ENCODE measurements at regions not wholly inside any gene's neighbourhood (a gene's known extent, or its start where the extent isn't known, plus 50 kb on each side); places are given as distances from the start of the nearest gene placed in this dataset.

GRCh38 chr4:151864068-151864467, 103.3 kb upstream of the GATB start:
- TF ChIP-seq PRDM4 (tag by site-specific recombination; IDR thresholded peaks at IDR 0.05) (no peak), HOXA7 (CRISPR knock-in tag; IDR thresholded peaks at IDR 0.05; ENCODE audit: borderline replicate concordance) (no peak), ZNF292 (tag by site-specific recombination; IDR thresholded peaks at IDR 0.05; ENCODE audit: borderline replicate concordance, low read depth) (no peak), ZNF501 (tag by site-specific recombination; IDR thresholded peaks at IDR 0.05) (no peak), GLIS1 (tag by site-specific recombination; IDR thresholded peaks at IDR 0.05) (no peak), REST (tag by site-specific recombination; IDR thresholded peaks at IDR 0.05) (no peak), WT1 (tag by site-specific recombination; IDR thresholded peaks at IDR 0.05) (no peak), RBAK (tag by site-specific recombination; IDR thresholded peaks at IDR 0.05) (no peak), EGR2 (tag by site-specific recombination; IDR thresholded peaks at IDR 0.05; ENCODE audit: low read depth) (no peak), ZNF146 (tag by site-specific recombination; IDR thresholded peaks at IDR 0.05) (no peak)
- TF ChIP-seq, protein P1, sequence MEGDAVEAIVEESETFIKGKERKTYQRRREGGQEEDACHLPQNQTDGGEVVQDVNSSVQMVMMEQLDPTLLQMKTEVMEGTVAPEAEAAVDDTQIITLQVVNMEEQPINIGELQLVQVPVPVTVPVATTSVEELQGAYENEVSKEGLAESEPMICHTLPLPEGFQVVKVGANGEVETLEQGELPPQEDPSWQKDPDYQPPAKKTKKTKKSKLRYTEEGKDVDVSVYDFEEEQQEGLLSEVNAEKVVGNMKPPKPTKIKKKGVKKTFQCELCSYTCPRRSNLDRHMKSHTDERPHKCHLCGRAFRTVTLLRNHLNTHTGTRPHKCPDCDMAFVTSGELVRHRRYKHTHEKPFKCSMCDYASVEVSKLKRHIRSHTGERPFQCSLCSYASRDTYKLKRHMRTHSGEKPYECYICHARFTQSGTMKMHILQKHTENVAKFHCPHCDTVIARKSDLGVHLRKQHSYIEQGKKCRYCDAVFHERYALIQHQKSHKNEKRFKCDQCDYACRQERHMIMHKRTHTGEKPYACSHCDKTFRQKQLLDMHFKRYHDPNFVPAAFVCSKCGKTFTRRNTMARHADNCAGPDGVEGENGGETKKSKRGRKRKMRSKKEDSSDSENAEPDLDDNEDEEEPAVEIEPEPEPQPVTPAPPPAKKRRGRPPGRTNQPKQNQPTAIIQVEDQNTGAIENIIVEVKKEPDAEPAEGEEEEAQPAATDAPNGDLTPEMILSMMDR (tag by site-specific recombination; IDR thresholded peaks at IDR 0.05) = no peak
- TF ChIP-seq, protein P2, sequence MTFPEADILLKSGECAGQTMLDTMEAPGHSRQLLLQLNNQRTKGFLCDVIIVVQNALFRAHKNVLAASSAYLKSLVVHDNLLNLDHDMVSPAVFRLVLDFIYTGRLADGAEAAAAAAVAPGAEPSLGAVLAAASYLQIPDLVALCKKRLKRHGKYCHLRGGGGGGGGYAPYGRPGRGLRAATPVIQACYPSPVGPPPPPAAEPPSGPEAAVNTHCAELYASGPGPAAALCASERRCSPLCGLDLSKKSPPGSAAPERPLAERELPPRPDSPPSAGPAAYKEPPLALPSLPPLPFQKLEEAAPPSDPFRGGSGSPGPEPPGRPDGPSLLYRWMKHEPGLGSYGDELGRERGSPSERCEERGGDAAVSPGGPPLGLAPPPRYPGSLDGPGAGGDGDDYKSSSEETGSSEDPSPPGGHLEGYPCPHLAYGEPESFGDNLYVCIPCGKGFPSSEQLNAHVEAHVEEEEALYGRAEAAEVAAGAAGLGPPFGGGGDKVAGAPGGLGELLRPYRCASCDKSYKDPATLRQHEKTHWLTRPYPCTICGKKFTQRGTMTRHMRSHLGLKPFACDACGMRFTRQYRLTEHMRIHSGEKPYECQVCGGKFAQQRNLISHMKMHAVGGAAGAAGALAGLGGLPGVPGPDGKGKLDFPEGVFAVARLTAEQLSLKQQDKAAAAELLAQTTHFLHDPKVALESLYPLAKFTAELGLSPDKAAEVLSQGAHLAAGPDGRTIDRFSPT (tag by site-specific recombination; IDR thresholded peaks at IDR 0.05) = no peak
